Smooth muscle cell (in vitro differentiated cells): ENCODE measurements at regions not wholly inside any gene's neighbourhood (a gene's known extent, or its start where the extent isn't known, plus 50 kb on each side); places are given as distances from the start of the nearest gene placed in this dataset.

Source experiments
- DNase-seq: peaks from one replicate; lab custom pipeline; 2025; ENCODE audit not compliant: unreplicated experiment; lab: John Stamatoyannopoulos, UW
- H2AFZ ChIP-seq: fragments of 200-600 bp; sonication (generic); 2 replicates; pipeline ENCODE4 v1.6.0; 2016; ENCODE audit warnings: antibody characterized with exemption, low read depth, mild to moderate bottlenecking
- H3F3A ChIP-seq: fragments of 200-600 bp; sonication (generic); 2 replicates; pipeline ENCODE4 v1.6.0; 2017; ENCODE audit warnings: antibody characterized with exemption, low read depth
- H3K27ac ChIP-seq: fragments of 200-600 bp; sonication (generic); 2 replicates; pipeline ENCODE4 v1.5.1; 2016; ENCODE audit warnings: low read depth, mild to moderate bottlenecking
- H3K27me3 ChIP-seq: fragments of 200-600 bp; sonication (generic); 2 replicates; pipeline ENCODE4 v1.6.1; 2016; ENCODE audit warnings: low read depth, mild to moderate bottlenecking
- H3K36me3 ChIP-seq: fragments of 200-600 bp; sonication (generic); 2 replicates; pipeline ENCODE4 v1.5.1; 2016; ENCODE audit warnings: low read depth
- H3K4me1 ChIP-seq: fragments of 200-600 bp; sonication (generic); 2 replicates; pipeline ENCODE4 v1.5.1; 2016; ENCODE audit warnings: low read depth
- H3K4me2 ChIP-seq: fragments of 200-600 bp; sonication (generic); 2 replicates; pipeline ENCODE4 v1.6.0; 2016; ENCODE audit warnings: mild to moderate bottlenecking
- H3K4me3 ChIP-seq: fragments of 200-600 bp; sonication (generic); 2 replicates; pipeline ENCODE4 v1.5.1; 2016; ENCODE audit warnings: mild to moderate bottlenecking
- H3K79me2 ChIP-seq: fragments of 200-600 bp; sonication (generic); 2 replicates; pipeline ENCODE4 v1.6.0; 2016; ENCODE audit warnings: low read depth, mild to moderate bottlenecking
- H3K9ac ChIP-seq: fragments of 200-600 bp; sonication (generic); 2 replicates; pipeline ENCODE4 v1.6.0; 2016; ENCODE audit warnings: low read depth
- H3K9me3 ChIP-seq: fragments of 200-600 bp; sonication (generic); replicated peaks from 2 replicates; pipeline ENCODE4 v1.5.1; 2016; ENCODE audit warnings: low read depth
- H4K20me1 ChIP-seq: fragments of 200-600 bp; sonication (generic); 2 replicates; pipeline ENCODE4 v1.6.0; 2016; ENCODE audit warnings: low read depth
- WGBS: methylation state at CpG from one replicate; pipeline ENCODE4 v1.1.7; 2016; ENCODE audit warnings: low lambda C conversion rate; 5-methylcytosine and 5-hydroxymethylcytosine counted together
- TF ChIP-seq, protein P1 (sequence below): fragments of 200-600 bp; sonication (generic); IDR thresholded peaks from 2 replicates; pipeline ENCODE4 v1.5.1; 2017; ENCODE audit warnings: borderline replicate concordance, mild to moderate bottlenecking, antibody characterized with exemption; ENCODE audit not compliant: insufficient read depth, poor library complexity, severe bottlenecking

DNA sequence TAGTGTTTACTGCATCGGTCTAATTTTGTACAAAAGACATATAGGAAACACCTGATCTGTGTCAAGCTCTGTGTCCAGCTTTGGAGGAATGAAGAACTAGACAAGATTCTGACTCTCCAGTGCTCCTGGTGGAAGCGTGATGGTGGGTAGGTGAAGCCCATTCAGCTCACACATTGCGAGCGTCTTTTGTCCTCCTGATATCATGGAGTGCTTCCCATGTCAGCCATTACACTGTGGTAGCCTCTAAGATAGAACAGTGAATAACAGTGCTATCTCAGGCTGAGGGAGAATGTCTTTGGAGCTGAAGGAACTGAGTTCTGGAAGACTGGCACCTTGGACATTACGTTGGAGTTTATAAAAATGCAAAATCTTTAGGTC lies 350.2 kb downstream of the CYRIA start:
- no peak overlapping the region for H2AFZ ChIP-seq
- no peaks in the 10 kb centered on the region for H3K36me3 ChIP-seq
- TF ChIP-seq, protein P1, sequence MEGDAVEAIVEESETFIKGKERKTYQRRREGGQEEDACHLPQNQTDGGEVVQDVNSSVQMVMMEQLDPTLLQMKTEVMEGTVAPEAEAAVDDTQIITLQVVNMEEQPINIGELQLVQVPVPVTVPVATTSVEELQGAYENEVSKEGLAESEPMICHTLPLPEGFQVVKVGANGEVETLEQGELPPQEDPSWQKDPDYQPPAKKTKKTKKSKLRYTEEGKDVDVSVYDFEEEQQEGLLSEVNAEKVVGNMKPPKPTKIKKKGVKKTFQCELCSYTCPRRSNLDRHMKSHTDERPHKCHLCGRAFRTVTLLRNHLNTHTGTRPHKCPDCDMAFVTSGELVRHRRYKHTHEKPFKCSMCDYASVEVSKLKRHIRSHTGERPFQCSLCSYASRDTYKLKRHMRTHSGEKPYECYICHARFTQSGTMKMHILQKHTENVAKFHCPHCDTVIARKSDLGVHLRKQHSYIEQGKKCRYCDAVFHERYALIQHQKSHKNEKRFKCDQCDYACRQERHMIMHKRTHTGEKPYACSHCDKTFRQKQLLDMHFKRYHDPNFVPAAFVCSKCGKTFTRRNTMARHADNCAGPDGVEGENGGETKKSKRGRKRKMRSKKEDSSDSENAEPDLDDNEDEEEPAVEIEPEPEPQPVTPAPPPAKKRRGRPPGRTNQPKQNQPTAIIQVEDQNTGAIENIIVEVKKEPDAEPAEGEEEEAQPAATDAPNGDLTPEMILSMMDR: no peak
- no peak overlapping the region for H3K9ac ChIP-seq
- H3K27ac ChIP-seq: no peak overlapping the region
- H3K9me3 ChIP-seq: no peaks in the 10 kb centered on the region
- 74% methylated on average over 5 of the region's 5 CpGs for WGBS
- no peak overlapping the region for H3K4me3 ChIP-seq
- H3K27me3 ChIP-seq: no peaks in the 10 kb centered on the region
- H3K4me1 ChIP-seq: peaks cover 13% of the 10 kb centered on the region
- H3F3A ChIP-seq: no peaks in the 10 kb centered on the region
- H4K20me1 ChIP-seq: no peaks in the 10 kb centered on the region
- no peak for DNase-seq
- H3K4me2 ChIP-seq: no peak overlapping the region
- H3K79me2 ChIP-seq: no peaks in the 10 kb centered on the region

DNA sequence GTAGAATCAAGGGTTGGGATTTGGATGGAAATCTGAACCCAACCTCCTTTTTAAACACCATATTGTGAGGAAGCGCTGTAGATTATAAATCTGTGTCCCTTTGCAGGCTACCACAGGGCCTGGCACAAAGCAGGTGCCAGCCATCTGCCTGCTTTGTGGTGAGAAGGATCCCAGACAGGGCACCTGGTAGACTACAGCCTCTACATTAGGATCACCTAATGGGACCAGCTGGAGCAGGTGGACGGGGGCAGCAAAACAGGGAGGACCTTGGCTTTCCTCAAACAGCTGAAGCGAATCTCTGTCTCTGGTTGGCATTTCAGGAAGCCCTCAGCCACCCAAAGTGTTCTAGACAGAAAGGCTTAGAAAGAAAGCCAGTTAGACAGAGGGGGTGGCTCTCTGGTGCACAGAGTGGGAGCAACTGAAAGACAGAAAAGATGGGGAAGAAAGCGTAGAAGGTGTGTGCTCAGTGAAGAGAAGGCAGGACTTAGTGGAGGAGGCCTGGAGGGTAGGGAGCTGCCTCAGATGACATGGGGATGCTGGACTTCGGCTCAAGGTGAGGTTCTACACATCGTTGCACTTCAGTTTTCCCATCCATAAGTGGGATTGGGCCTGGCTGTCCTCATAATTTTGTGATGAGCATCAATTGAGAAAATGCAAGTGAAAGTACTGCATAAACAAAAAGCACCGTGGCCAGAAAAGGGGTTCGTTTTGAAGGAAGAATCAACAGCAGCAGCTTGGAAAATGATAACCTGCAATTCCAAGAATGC lies 350.8 kb downstream of the CYRIA start:
- 94% methylated on average over 8 of the region's 8 CpGs for WGBS
- Histone ChIP-seq H3K27me3 (no peaks in the 10 kb centered on the region), H3K27ac (no peak overlapping the region), H3K4me1 (peaks cover 11% of the 10 kb centered on the region), H3K36me3 (no peaks in the 10 kb centered on the region), H3F3A (no peaks in the 10 kb centered on the region), H3K9me3 (no peaks in the 10 kb centered on the region), H3K9ac (no peak overlapping the region), H3K79me2 (no peaks in the 10 kb centered on the region), H3K4me3 (no peak overlapping the region), H3K4me2 (no peak overlapping the region), H2AFZ (no peak overlapping the region), H4K20me1 (no peaks in the 10 kb centered on the region)
- TF ChIP-seq, protein P1: no peak
- DNase-seq: no peak

DNA sequence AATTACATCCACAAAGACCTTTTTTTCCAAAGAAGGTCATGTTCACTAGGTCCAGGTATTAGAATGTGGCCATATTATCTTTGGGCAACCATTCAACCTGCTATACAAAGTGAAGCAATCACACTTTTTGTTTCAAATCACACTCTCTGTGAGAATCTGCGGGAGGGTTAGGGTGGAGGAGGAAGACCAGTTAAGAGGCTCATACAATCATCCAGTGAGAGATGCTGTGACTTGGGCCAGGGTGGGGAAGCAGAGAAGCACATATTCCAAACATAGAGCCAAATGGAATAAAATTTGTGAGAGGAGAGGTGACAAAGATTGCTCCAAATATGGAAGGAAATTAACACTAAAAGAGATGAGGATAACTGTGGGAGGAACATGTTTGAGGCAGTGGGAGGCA lies 351.6 kb downstream of the CYRIA start:
- no peak overlapping the region for H3K4me2 ChIP-seq
- H2AFZ ChIP-seq: no peak overlapping the region
- H3K4me1 ChIP-seq: peaks cover 7% of the 10 kb centered on the region
- H3K27me3 ChIP-seq: no peaks in the 10 kb centered on the region
- WGBS: 100% methylated on average over 1 of the region's 1 CpG
- no peaks in the 10 kb centered on the region for H3K9me3 ChIP-seq
- H3K9ac ChIP-seq: no peak overlapping the region
- no peaks in the 10 kb centered on the region for H3K79me2 ChIP-seq
- TF ChIP-seq, protein P1: no peak
- H3K27ac ChIP-seq: no peak overlapping the region
- DNase-seq: no peak
- H3K36me3 ChIP-seq: no peaks in the 10 kb centered on the region
- H4K20me1 ChIP-seq: no peaks in the 10 kb centered on the region
- no peak overlapping the region for H3K4me3 ChIP-seq
- no peaks in the 10 kb centered on the region for H3F3A ChIP-seq
